GM21381 (cell line): ENCODE measurements at regions not wholly inside any gene's neighbourhood (a gene's known extent, or its start where the extent isn't known, plus 50 kb on each side); places are given as distances from the start of the nearest gene placed in this dataset.
"Not testable (repeated sequence)": the region's sequence is repeated elsewhere in the genome, so short reads cannot be mapped to it uniquely, and the experiment has no call there.

Source experiments
- ATAC-seq: cut with Tn5 transposase; IDR thresholded peaks from one replicate; pipeline ENCODE4 v1.9.1; 2021; ENCODE audit warnings: mild to moderate bottlenecking, moderate library complexity; ENCODE audit not compliant: unreplicated experiment

GRCh38 chr1:67610450-67610849 is 74.6 kb upstream of the GADD45A start:
- ATAC-seq: no peak

GRCh38 chr1:67611846-67612245 is 73.2 kb upstream of the GADD45A start:
- no peak for ATAC-seq

- no peak for ATAC-seq
These were observed 72.2 kb upstream of the GADD45A start for GRCh38 chr1:67612788-67613241.

- ATAC-seq: not testable (repeated sequence)
These were observed 71.5 kb upstream of the GADD45A start for GRCh38 chr1:67613479-67613878.

- no peak for ATAC-seq
These were observed 70.5 kb upstream of the GADD45A start for GRCh38 chr1:67614511-67614934.

- ATAC-seq: no peak
These were observed 69.1 kb upstream of the GADD45A start for GRCh38 chr1:67615886-67616285.

- no peak for ATAC-seq
These were observed 68.5 kb upstream of the GADD45A start for GRCh38 chr1:67616394-67616985.

- ATAC-seq: no peak
These were observed 66.5 kb upstream of the GADD45A start for GRCh38 chr1:67618285-67619018.

- no peak for ATAC-seq
These were observed 65.9 kb upstream of the GADD45A start for GRCh38 chr1:67619080-67619479.

- no peak for ATAC-seq
These were observed 61.1 kb upstream of the GADD45A start for GRCh38 chr1:67623906-67624305.

GRCh38 chr1:67624680-67625079 is 60.3 kb upstream of the GADD45A start:
- ATAC-seq: no peak

GRCh38 chr1:67626090-67626860 is 58.7 kb upstream of the GADD45A start:
- ATAC-seq: no peak

GRCh38 chr1:67626861-67627235 is 58.2 kb upstream of the GADD45A start:
- ATAC-seq: no peak

GRCh38 chr1:67627336-67627735 is 57.7 kb upstream of the GADD45A start:
- ATAC-seq: no peak

GRCh38 chr1:67627906-67628305 is 57.1 kb upstream of the GADD45A start:
- no peak for ATAC-seq

GRCh38 chr1:67629370-67630075 is 55.5 kb upstream of the GADD45A start:
- ATAC-seq: no peak

GRCh38 chr1:67630438-67631045 is 54.5 kb upstream of the GADD45A start:
- no peak for ATAC-seq

- ATAC-seq: no peak
These were observed 52.6 kb upstream of the GADD45A start for GRCh38 chr1:67632356-67632755.

GRCh38 chr1:67632811-67633655 is 52.0 kb upstream of the GADD45A start:
- ATAC-seq: no peak

GRCh38 chr1:67634396-67634935 is 50.5 kb upstream of the GADD45A start:
- no peak for ATAC-seq
